ENCODE measurements at regions not wholly inside any gene's neighbourhood (a gene's known extent, or its start where the extent isn't known, plus 50 kb on each side); places are given as distances from the start of the nearest gene placed in this dataset.

- no peak for TF ChIP-seq CTCF (IDR thresholded peaks at IDR 0.05; ENCODE audit: insufficient read depth, low read length)
- DNase-seq (ENCODE audit: low read depth), result no peak
- H3K4me3 ChIP-seq (ENCODE audit: low read depth, low read length), result no peak overlapping the region
Measured at GRCh38 chr10:1846032-1846431, 108.7 kb upstream of the ADARB2 start.

- DNase-seq (ENCODE audit: low read depth), result no peak
- H3K4me3 ChIP-seq (ENCODE audit: low read depth, low read length), result no peak overlapping the region
- TF ChIP-seq CTCF (IDR thresholded peaks at IDR 0.05; ENCODE audit: insufficient read depth, low read length), result no peak
Measured at GRCh38 chr10:1841759-1842158, 104.4 kb upstream of the ADARB2 start.

GRCh38 chr10:1829712-1830111 lies 92.4 kb upstream of the ADARB2 start:
- TF ChIP-seq CTCF (IDR thresholded peaks at IDR 0.05; ENCODE audit: insufficient read depth, low read length), result no peak
- H3K4me3 ChIP-seq (ENCODE audit: low read depth, low read length), result no peak overlapping the region
- DNase-seq (ENCODE audit: low read depth), result no peak

GRCh38 chr10:1824928-1825327 lies 87.6 kb upstream of the ADARB2 start:
- TF ChIP-seq CTCF (IDR thresholded peaks at IDR 0.05; ENCODE audit: insufficient read depth, low read length), result no peak

GRCh38 chr10:1814556-1814955 lies 77.2 kb upstream of the ADARB2 start:
- H3K4me3 ChIP-seq (ENCODE audit: low read depth, low read length), result no peak overlapping the region
- no peak for DNase-seq (ENCODE audit: low read depth)
- TF ChIP-seq CTCF (IDR thresholded peaks at IDR 0.05; ENCODE audit: insufficient read depth, low read length), result no peak

More at GRCh38 chr10:1824928-1825327, 87.6 kb upstream of the ADARB2 start:
- H3K4me3 ChIP-seq (ENCODE audit: low read depth, low read length), result no peak overlapping the region
- no peak for DNase-seq (ENCODE audit: low read depth)

- no peak for TF ChIP-seq CTCF (IDR thresholded peaks at IDR 0.05; ENCODE audit: insufficient read depth, low read length)
- H3K4me3 ChIP-seq (ENCODE audit: low read depth, low read length), result no peak overlapping the region
- DNase-seq (ENCODE audit: low read depth), result no peak
Measured at GRCh38 chr10:1809139-1809741, 71.9 kb upstream of the ADARB2 start.

GRCh38 chr10:1807924-1808323 lies 70.6 kb upstream of the ADARB2 start:
- TF ChIP-seq CTCF (IDR thresholded peaks at IDR 0.05; ENCODE audit: insufficient read depth, low read length), result no peak
- H3K4me3 ChIP-seq (ENCODE audit: low read depth, low read length), result no peak overlapping the region
- no peak for DNase-seq (ENCODE audit: low read depth)
